Pancreas (tissue), 10 donors: ENCODE measurements at regions not wholly inside any gene's neighbourhood (a gene's known extent, or its start where the extent isn't known, plus 50 kb on each side); places are given as distances from the start of the nearest gene placed in this dataset.

Experiments used
- ATAC-seq, 4 donors: fragments of 200-7000 bp; cut with Tn5 transposase; one replicate each; pipeline versions ENCODE4 v1.8.0 to v1.9.1; 2020; ENCODE audit warnings: mild to moderate bottlenecking in 4 of 4, moderate library complexity in 4 of 4
- DNase-seq, 6 donors: peaks; one replicate each; pipeline ENCODE4 v3.0.0-alpha.2; 2020
- FAIRE-seq: peaks from 2 replicates; lab custom pipeline; 2012; peaks lifted over from hg19 to GRCh38; lab: Jason Lieb, UNC
- H3K27ac ChIP-seq, 4 donors: fragments of 200-600 bp; sonication (generic); 1 replicate in 3 of 4; 2 replicates in 1 of 4; pipeline versions ENCODE4 v1.5.0 to v1.8.0; 2020
- H3K27me3 ChIP-seq, 4 donors: fragments of 200-600 bp; one replicate each; pipeline ENCODE4 v1.8.0; 2021
- H3K36me3 ChIP-seq, 3 donors: fragments of 200-600 bp; sonication (generic) in 1 of 3; one replicate each; pipeline versions ENCODE4 v1.5.0 to v1.8.0; 2020 to 2021
- H3K4me1 ChIP-seq, 3 donors: fragments of 200-600 bp; one replicate each; pipeline ENCODE4 v1.8.0; 2021
- H3K4me3 ChIP-seq, 4 donors: fragments of 200-600 bp; sonication (generic) in 2 of 4; one replicate each; pipeline versions ENCODE4 v1.5.0 to v1.8.0; 2020 to 2021
- H3K9me3 ChIP-seq, 4 donors: fragments of 200-600 bp; one replicate each; pipeline ENCODE4 v1.8.0; 2021
- WGBS, 2 donors: extraction: QIAGEN DNeasy Blood & Tissue Kit; methylation state at CpG; one replicate each; pipeline ENCODE4 v1.1.7; 2013; 5-methylcytosine and 5-hydroxymethylcytosine counted together
- intact Hi-C, 3 donors: fragments of 100-400 bp; cut with DNase I; formaldehyde crosslinking; loops; one replicate each; pipeline versions ENCODE4 v1.11.1 to v1.14.2; 2022
- TF ChIP-seq, protein P1 (sequence below), 4 donors: fragments of 200-600 bp; sonication (generic) in 3 of 4; IDR thresholded peaks; one replicate each; pipeline versions ENCODE4 v1.5.0 to v1.8.0; 2021; ENCODE audit warnings: antibody characterized with exemption in 4 of 4
- donor health status: healthy with polysubstance abuse.
- donor health status: DM: no; HTN: no; CAD: no; lungs with moderate emphysema.
- donor health status: DM: no; HTN: no; CAD: no.
- donor health status: control.
- donor health status: control.
- donor health status: Bipolar disorder and iron deficiency.
- donor health status: DM: yes; HTN: yes; CAD: no.
- donor health status: DM: no; HTN: no; CAD: no.
- donor health status: DM: no; HTN: no; CAD: no.
- donor health status: DM: yes; HTN: yes; CAD: no.

DNA sequence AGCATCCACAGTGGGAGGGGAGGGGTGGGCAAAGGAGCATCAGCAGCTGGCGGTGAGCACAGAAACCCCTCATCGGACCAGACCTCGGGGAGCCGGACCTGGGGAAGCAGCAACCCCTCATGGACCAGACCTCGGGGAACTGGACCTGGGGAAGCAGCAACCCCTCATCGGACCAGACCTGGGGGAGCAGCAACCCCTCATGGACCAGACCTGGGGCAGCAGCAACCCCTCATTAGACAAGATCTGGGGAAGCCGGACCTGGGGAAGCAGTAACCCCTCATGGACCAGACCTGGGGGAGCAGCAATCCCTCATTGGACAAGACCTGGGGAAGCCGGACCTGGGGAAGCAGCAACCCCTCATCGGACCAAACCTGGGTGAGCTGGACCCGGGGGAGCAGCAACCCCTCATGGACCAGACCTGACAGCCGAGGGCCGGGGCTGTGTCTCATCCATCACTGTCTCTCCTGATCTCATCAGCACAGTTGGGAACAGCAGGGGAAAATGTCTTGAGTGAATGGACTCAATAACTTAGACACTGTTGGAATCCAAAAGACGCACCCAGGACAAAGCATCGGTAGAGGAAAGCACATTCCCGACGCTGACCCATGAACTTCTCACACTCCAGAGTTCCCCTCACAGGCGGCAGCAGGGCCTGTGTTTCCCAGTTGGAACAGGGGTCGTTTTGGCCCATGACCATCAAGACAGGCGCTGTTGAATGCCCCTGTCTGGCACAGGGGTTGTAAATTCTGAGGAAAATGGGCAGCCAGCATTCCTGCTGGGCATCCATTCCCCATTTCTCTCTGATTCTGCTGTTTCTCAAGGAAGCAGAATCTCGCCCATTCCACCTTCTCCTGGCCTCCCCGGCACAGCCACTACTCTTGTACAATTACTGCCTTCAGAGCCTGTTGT, 1494.6 kb downstream of the TBC1D22A start:
- no peaks in the 10 kb centered on the region for H3K36me3 ChIP-seq
- no peaks in the 10 kb centered on the region for H3K27me3 ChIP-seq
- no peak overlapping the region for H3K4me3 ChIP-seq
- FAIRE-seq (no peak), ATAC-seq (no peak), DNase-seq (no peak)
- H3K4me1 ChIP-seq: no peaks in the 10 kb centered on the region
- intact Hi-C loops: no loop called here
- WGBS, 2 donors: 53 to 70% methylated on average over 21 of the region's 21 CpGs
- TF ChIP-seq, protein P1, sequence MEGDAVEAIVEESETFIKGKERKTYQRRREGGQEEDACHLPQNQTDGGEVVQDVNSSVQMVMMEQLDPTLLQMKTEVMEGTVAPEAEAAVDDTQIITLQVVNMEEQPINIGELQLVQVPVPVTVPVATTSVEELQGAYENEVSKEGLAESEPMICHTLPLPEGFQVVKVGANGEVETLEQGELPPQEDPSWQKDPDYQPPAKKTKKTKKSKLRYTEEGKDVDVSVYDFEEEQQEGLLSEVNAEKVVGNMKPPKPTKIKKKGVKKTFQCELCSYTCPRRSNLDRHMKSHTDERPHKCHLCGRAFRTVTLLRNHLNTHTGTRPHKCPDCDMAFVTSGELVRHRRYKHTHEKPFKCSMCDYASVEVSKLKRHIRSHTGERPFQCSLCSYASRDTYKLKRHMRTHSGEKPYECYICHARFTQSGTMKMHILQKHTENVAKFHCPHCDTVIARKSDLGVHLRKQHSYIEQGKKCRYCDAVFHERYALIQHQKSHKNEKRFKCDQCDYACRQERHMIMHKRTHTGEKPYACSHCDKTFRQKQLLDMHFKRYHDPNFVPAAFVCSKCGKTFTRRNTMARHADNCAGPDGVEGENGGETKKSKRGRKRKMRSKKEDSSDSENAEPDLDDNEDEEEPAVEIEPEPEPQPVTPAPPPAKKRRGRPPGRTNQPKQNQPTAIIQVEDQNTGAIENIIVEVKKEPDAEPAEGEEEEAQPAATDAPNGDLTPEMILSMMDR (IDR thresholded peaks at IDR 0.05): no peak
- no peak overlapping the region for H3K27ac ChIP-seq
- H3K9me3 ChIP-seq: no peaks in the 10 kb centered on the region

DNA sequence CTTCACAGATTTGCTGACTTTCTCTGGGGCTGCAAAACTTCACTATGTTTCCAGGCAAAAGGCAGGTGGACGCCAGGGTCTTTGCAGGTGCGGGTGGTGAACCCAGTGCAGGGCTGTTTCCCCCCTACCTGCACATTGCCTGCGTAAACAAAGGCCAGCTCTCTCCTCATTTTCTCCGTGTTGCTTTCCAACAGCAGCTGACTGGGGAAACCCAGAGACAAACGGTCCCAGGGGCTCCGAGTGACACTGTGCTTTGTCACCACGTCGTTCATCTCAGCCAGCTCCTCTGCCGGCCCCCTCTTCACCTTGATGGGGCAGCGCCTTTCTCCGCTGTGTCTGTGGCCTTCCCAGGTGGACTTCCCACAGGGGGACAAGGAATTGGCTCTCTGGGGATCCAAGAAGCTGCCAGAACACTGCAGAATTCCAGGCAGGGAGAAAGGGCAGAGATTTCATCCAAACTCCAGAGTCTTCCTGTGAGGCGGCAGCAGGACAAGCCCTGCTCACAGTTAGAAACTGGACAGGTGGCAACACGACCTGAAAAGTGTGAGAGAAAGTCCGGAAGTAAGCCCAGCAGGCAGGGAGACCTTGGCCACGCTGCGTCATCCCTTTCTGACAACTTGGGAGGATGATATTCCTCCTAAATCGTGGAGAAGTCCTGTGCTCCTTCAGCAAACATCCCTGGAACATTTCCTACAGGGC, 1493.7 kb downstream of the TBC1D22A start:
- H3K36me3 ChIP-seq: no peaks in the 10 kb centered on the region
- no peaks in the 10 kb centered on the region for H3K9me3 ChIP-seq
- H3K4me1 ChIP-seq: no peaks in the 10 kb centered on the region
- 27 to 35% methylated on average over 17 of the region's 17 CpGs for WGBS, 2 donors
- TF ChIP-seq, protein P1 (IDR thresholded peaks at IDR 0.05): no peak
- no peak overlapping the region for H3K27ac ChIP-seq
- no peak for DNase-seq
- intact Hi-C loops: no loop called here
- no peak for FAIRE-seq
- no peak overlapping the region for H3K4me3 ChIP-seq
- H3K27me3 ChIP-seq: no peaks in the 10 kb centered on the region
- no peak for ATAC-seq

DNA sequence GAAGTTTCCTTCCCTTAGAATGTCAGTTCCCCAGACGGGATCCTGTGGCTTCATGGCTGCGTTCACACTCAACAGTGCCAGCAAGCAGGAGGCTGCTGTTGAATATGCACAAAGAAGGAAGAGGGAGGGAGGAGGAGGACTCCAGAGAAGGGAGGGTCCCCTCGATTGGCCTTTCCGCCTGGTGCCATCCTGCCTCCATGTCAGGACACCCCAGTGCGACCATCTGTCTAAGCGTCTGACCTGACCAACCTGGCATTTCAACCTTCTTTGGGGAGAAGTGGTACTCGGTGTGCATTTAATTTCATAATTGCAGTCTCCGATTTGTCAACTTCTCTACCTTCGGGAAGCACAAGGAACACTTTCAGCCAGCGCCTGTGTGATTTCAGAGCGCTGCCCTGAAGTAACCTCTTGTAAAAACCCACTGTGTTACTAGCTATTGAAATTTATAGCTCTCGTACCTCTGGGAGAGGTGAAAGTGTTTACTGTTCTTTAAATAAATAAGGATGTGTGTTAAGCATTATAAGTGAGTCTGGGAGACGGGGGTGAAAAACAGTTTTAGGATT, 1491.9 kb downstream of the TBC1D22A start:
- Histone ChIP-seq H3K4me3 (no peak overlapping the region), H3K27me3 (no peaks in the 10 kb centered on the region), H3K9me3 (no peaks in the 10 kb centered on the region), H3K27ac (no peak overlapping the region), H3K4me1 (no peaks in the 10 kb centered on the region), H3K36me3 (no peaks in the 10 kb centered on the region)
- intact Hi-C loops: no loop called here
- no peak for FAIRE-seq
- no peak for DNase-seq
- TF ChIP-seq, protein P1 (IDR thresholded peaks at IDR 0.05): no peak
- no peak for ATAC-seq
- WGBS, 2 donors: 7 to 10% methylated on average over 13 of the region's 13 CpGs

DNA sequence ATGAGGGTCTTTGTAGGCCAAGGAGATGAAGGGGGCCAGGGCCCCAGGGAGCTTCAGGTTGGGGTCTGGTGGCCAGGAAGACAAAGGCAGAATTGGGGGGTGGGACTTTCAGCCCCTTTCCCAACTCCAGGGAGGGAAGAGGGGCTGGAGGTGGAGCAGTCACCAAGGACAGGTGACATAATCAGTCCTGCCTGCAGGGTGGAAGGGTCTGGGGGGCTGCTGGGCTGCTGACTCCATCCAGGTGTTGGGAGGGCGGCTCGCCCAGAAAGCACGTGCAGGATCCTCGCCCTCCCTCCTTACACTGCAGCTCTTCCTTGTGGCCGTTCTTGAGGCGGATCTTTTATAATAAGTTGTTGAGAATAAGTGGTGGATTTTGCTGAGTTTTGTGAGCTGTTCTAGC, 1491.1 kb downstream of the TBC1D22A start:
- H3K4me1 ChIP-seq: no peaks in the 10 kb centered on the region
- H3K4me3 ChIP-seq: no peak overlapping the region
- no peak overlapping the region for H3K27ac ChIP-seq
- no peaks in the 10 kb centered on the region for H3K27me3 ChIP-seq
- ATAC-seq: no peak
- no peaks in the 10 kb centered on the region for H3K9me3 ChIP-seq
- FAIRE-seq: no peak
- DNase-seq: no peak
- intact Hi-C loops: no loop called here
- TF ChIP-seq, protein P1 (IDR thresholded peaks at IDR 0.05): no peak
- 35 to 50% methylated on average over 6 of the region's 6 CpGs for WGBS, 2 donors
- no peaks in the 10 kb centered on the region for H3K36me3 ChIP-seq
